C4-2B (cell line): ENCODE measurements at regions not wholly inside any gene's neighbourhood (a gene's known extent, or its start where the extent isn't known, plus 50 kb on each side); places are given as distances from the start of the nearest gene placed in this dataset.

Experiments used
- H3K27ac ChIP-seq: fragments of 450-650 bp; 2 replicates; pipeline ENCODE4 v1.5.1; 2017
- CTCF ChIP-seq: fragments of 450-650 bp; conservative IDR thresholded peaks from 2 replicates; pipeline ENCODE4 v1.5.1; 2017; ENCODE audit warnings: mild to moderate bottlenecking
- ZFX ChIP-seq: fragments of 450-650 bp; IDR thresholded peaks from 2 replicates; pipeline ENCODE4 v1.6.1; 2017

- no peak overlapping the region for H3K27ac ChIP-seq
- TF ChIP-seq CTCF (no peak), ZFX (no peak)
These were observed 659.3 kb upstream of the ARRDC4 start for GRCh38 chr15:97301166-97301565.

GRCh38 chr15:97316362-97316761, 644.1 kb upstream of the ARRDC4 start:
- H3K27ac ChIP-seq: no peak overlapping the region
- TF ChIP-seq ZFX (no peak), CTCF (no peak)

- TF ChIP-seq ZFX (no peak), CTCF (no peak)
- H3K27ac ChIP-seq: no peak overlapping the region
These were observed 643.3 kb upstream of the ARRDC4 start for GRCh38 chr15:97317163-97317562.

GRCh38 chr15:97319291-97319690, 641.2 kb upstream of the ARRDC4 start:
- H3K27ac ChIP-seq: no peak overlapping the region
- TF ChIP-seq CTCF: no peak
- TF ChIP-seq ZFX: no peak

GRCh38 chr15:97346221-97346620, 614.3 kb upstream of the ARRDC4 start:
- no peak overlapping the region for H3K27ac ChIP-seq
- TF ChIP-seq ZFX: no peak
- no peak for TF ChIP-seq CTCF

GRCh38 chr15:97350813-97351212, 609.7 kb upstream of the ARRDC4 start:
- TF ChIP-seq ZFX (no peak), CTCF (no peak)
- H3K27ac ChIP-seq: no peak overlapping the region

- no peak overlapping the region for H3K27ac ChIP-seq
- no peak for TF ChIP-seq ZFX
- no peak for TF ChIP-seq CTCF
These were observed 577.0 kb upstream of the ARRDC4 start for GRCh38 chr15:97383516-97383915.
